PC-3 (cell line): ENCODE measurements at regions not wholly inside any gene's neighbourhood (a gene's known extent, or its start where the extent isn't known, plus 50 kb on each side); places are given as distances from the start of the nearest gene placed in this dataset.

ENCODE experiments used
- EZH2 ChIP-seq: fragments of 300-600 bp; sonication (generic); IDR thresholded peaks from one replicate; pipeline ENCODE4 v1.6.1; 2017; ENCODE audit warnings: antibody characterized with exemption, mild to moderate bottlenecking, low read length; ENCODE audit not compliant: unreplicated experiment
- EZH2phosphoT487 ChIP-seq: fragments of 300-600 bp; sonication (generic); IDR thresholded peaks from 2 replicates; pipeline ENCODE4 v1.6.1; 2018; ENCODE audit warnings: mild to moderate bottlenecking, antibody characterized with exemption, low read length, borderline replicate concordance
- TF ChIP-seq, protein P1 (sequence below): fragments of 300-600 bp; sonication (generic); conservative IDR thresholded peaks from 2 replicates; pipeline ENCODE4 v1.5.1; 2017; ENCODE audit warnings: antibody characterized with exemption, low read depth, mild to moderate bottlenecking, low read length

DNA sequence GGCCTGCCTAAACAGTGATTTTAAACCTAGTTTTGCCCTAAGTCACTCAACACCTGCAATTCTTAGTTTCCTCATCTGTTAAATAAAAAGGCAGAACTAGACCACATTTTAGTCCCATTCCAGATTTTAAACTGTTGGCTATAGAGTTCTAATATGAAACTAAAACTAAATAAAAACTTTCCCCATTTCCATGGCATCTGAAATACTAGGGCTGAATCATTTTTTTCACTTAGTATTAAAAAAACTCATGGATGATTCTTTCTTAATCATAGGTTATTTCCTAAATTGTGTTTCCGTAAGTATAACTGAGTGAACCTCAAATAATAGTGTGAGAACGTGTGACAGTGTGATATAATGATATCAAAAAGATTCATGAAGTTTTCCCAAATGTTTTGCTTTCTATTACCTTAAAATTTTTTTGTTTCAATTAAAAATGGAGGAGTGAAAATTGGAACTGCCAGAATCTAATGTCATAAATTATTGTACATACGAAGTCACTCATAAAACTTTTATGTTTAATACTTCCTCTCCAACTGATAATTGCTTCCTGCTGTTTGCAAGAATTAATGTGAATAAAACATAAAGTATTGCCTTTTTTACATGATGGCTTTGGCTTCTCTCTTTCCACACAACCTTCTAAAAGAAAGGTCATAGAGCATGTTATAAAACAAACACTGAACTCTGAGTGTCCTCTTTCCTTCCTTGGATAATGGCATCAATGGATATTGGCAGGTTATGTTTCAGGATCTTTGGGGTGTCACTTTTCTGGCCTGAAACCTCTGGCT is 315.1 kb upstream of the MME start:
- TF ChIP-seq, protein P1, sequence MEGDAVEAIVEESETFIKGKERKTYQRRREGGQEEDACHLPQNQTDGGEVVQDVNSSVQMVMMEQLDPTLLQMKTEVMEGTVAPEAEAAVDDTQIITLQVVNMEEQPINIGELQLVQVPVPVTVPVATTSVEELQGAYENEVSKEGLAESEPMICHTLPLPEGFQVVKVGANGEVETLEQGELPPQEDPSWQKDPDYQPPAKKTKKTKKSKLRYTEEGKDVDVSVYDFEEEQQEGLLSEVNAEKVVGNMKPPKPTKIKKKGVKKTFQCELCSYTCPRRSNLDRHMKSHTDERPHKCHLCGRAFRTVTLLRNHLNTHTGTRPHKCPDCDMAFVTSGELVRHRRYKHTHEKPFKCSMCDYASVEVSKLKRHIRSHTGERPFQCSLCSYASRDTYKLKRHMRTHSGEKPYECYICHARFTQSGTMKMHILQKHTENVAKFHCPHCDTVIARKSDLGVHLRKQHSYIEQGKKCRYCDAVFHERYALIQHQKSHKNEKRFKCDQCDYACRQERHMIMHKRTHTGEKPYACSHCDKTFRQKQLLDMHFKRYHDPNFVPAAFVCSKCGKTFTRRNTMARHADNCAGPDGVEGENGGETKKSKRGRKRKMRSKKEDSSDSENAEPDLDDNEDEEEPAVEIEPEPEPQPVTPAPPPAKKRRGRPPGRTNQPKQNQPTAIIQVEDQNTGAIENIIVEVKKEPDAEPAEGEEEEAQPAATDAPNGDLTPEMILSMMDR = no peak
- TF ChIP-seq EZH2 (no peak), EZH2phosphoT487 (no peak)
